ENCODE measurements at regions not wholly inside any gene's neighbourhood (a gene's known extent, or its start where the extent isn't known, plus 50 kb on each side); places are given as distances from the start of the nearest gene placed in this dataset.

- TF ChIP-seq TFCP2L1 (CRISPR knock-in tag; IDR thresholded peaks at IDR 0.05) = no peak
- TF ChIP-seq HOXB5 (CRISPR knock-in tag; IDR thresholded peaks at IDR 0.05) = no peak
Observed at GRCh38 chr12:46610754-46611153, 215.0 kb downstream of the SLC38A4 start (continued).

GRCh38 chr12:46609674-46610073, 216.1 kb downstream of the SLC38A4 start:
- no peak for DNase-seq (ENCODE audit: low read depth in 1 of 2, low spot score in 1 of 2)
- WGBS (ENCODE audit: missing lambda C conversion rate) = 95% methylated on average over 2 of the region's 2 CpGs
- Histone ChIP-seq H3K9me3 (no peaks in the 10 kb centered on the region), H3K4me2 (no peak overlapping the region), H3K27ac (no peak overlapping the region), H3K4me3 (no peak overlapping the region), H3K4me1 (no peaks in the 10 kb centered on the region)
- ChIA-PET CTCF (no interaction called here), POLR2A (no interaction called here)
- FAIRE-seq = no peak
- ATAC-seq = no peak
- no peak for TF ChIP-seq TFCP2L1 (CRISPR knock-in tag; IDR thresholded peaks at IDR 0.05)
- TF ChIP-seq EP300 (IDR thresholded peaks at IDR 0.05) = no peak
- no peak for TF ChIP-seq ZFP36 (IDR thresholded peaks at IDR 0.05; ENCODE audit: borderline replicate concordance, partially characterized antibody)
- no peak for TF ChIP-seq NFE2L2 (conservative IDR thresholded peaks at IDR 0.05; ENCODE audit: low read length)
- TF ChIP-seq KDM1A (IDR thresholded peaks at IDR 0.05; ENCODE audit: low read depth) = no peak
- TF ChIP-seq RCOR1 (IDR thresholded peaks at IDR 0.05; ENCODE audit: low read depth, low read length) = no peak
- no peak for TF ChIP-seq MAX (IDR thresholded peaks at IDR 0.05)
- no peak for TF ChIP-seq NPAS2 (CRISPR knock-in tag; IDR thresholded peaks at IDR 0.05; ENCODE audit: borderline replicate concordance)
- no peak for TF ChIP-seq FOSB (CRISPR knock-in tag; IDR thresholded peaks at IDR 0.05)
- TF ChIP-seq FOSL2 (IDR thresholded peaks at IDR 0.05) = no peak
- TF ChIP-seq FOSL2 (CRISPR knock-in tag; IDR thresholded peaks at IDR 0.05) = no peak
- no peak for TF ChIP-seq TP53 (CRISPR knock-in tag; IDR thresholded peaks at IDR 0.05)
- no peak for TF ChIP-seq CBX8 (IDR thresholded peaks at IDR 0.05)
- no peak for TF ChIP-seq BCL3 (IDR thresholded peaks at IDR 0.05)
- no peak for TF ChIP-seq NR3C1 (IDR thresholded peaks at IDR 0.05)

GRCh38 chr12:46609273-46609623, 216.5 kb downstream of the SLC38A4 start:
- H3K4me2 ChIP-seq = no peak overlapping the region
- FAIRE-seq (no peak), DNase-seq (ENCODE audit: low read depth in 1 of 2, low spot score in 1 of 2) (no peak), ATAC-seq (no peak)
- no peaks in the 10 kb centered on the region for H3K9me3 ChIP-seq
- ChIA-PET CTCF (no interaction called here), POLR2A (no interaction called here)
- peak overlapping the region in 1 of 2 experiments; percentile 27; a peak in 1 of 6 replicates for H3K27ac ChIP-seq
- no peaks in the 10 kb centered on the region for H3K4me1 ChIP-seq
- TF ChIP-seq USF2 (IDR thresholded peaks at IDR 0.05) (no peak), ZFP36 (IDR thresholded peaks at IDR 0.05; ENCODE audit: borderline replicate concordance, partially characterized antibody) (no peak), ZC3H11A (IDR thresholded peaks at IDR 0.05) (no peak), E2F6 (IDR thresholded peaks at IDR 0.05; ENCODE audit: borderline replicate concordance, low read depth) (no peak), EHMT2 (IDR thresholded peaks at IDR 0.05; ENCODE audit: low read depth) (no peak), TFCP2L1 (CRISPR knock-in tag; IDR thresholded peaks at IDR 0.05) (no peak), REST (IDR thresholded peaks at IDR 0.05) (no peak), BHLHE40 (IDR thresholded peaks at IDR 0.05; ENCODE audit: low read depth, low read length) (no peak), NPAS2 (CRISPR knock-in tag; IDR thresholded peaks at IDR 0.05; ENCODE audit: borderline replicate concordance) (no peak), HES2 (IDR thresholded peaks at IDR 0.05) (no peak), POLR2AphosphoS2 (conservative IDR thresholded peaks at IDR 0.05; ENCODE audit: low read length) (no peak)
- WGBS (ENCODE audit: missing lambda C conversion rate) = 100% methylated on average over 1 of the region's 1 CpG
- H3K4me3 ChIP-seq = no peak overlapping the region

Measured in A549 (cell line).